ENCODE measurements at regions not wholly inside any gene's neighbourhood (a gene's known extent, or its start where the extent isn't known, plus 50 kb on each side); places are given as distances from the start of the nearest gene placed in this dataset.

GRCh38 chr9:100884518-100884917 is 144.0 kb upstream of the PLPPR1 start:
- TF ChIP-seq CREB1 (IDR thresholded peaks at IDR 0.05) (no peak), CREB1 (CRISPR knock-in tag; IDR thresholded peaks at IDR 0.05) (no peak), NKRF (IDR thresholded peaks at IDR 0.05; ENCODE audit: borderline replicate concordance) (no peak), SREBF2 (CRISPR knock-in tag; IDR thresholded peaks at IDR 0.05) (no peak), ZBTB8A (IDR thresholded peaks at IDR 0.05; ENCODE audit: partially characterized antibody) (no peak), NR2C2 (CRISPR knock-in tag; IDR thresholded peaks at IDR 0.05) (no peak), NR2C2 (tag; IDR thresholded peaks at IDR 0.05) (no peak), POLR3A (IDR thresholded peaks at IDR 0.05; ENCODE audit: borderline replicate concordance, extremely low read depth, insufficient read depth, insufficient read length) (no peak)
- TF ChIP-seq, protein P1, sequence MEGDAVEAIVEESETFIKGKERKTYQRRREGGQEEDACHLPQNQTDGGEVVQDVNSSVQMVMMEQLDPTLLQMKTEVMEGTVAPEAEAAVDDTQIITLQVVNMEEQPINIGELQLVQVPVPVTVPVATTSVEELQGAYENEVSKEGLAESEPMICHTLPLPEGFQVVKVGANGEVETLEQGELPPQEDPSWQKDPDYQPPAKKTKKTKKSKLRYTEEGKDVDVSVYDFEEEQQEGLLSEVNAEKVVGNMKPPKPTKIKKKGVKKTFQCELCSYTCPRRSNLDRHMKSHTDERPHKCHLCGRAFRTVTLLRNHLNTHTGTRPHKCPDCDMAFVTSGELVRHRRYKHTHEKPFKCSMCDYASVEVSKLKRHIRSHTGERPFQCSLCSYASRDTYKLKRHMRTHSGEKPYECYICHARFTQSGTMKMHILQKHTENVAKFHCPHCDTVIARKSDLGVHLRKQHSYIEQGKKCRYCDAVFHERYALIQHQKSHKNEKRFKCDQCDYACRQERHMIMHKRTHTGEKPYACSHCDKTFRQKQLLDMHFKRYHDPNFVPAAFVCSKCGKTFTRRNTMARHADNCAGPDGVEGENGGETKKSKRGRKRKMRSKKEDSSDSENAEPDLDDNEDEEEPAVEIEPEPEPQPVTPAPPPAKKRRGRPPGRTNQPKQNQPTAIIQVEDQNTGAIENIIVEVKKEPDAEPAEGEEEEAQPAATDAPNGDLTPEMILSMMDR (IDR thresholded peaks at IDR 0.05 in 2 of 3, conservative IDR thresholded peaks at IDR 0.05 in 1 of 3; ENCODE audit: insufficient read depth in 2 of 3, low read depth in 1 of 3, low read length in 3 of 3), result no peak
